GM21423 (cell line): ENCODE measurements at regions not wholly inside any gene's neighbourhood (a gene's known extent, or its start where the extent isn't known, plus 50 kb on each side); places are given as distances from the start of the nearest gene placed in this dataset.
"Not testable (repeated sequence)": the region's sequence is repeated elsewhere in the genome, so short reads cannot be mapped to it uniquely, and the experiment has no call there.

Source experiments
- ATAC-seq: cut with Tn5 transposase; IDR thresholded peaks from one replicate; pipeline ENCODE4 v1.9.1; 2021; ENCODE audit warnings: mild to moderate bottlenecking, moderate library complexity; ENCODE audit not compliant: unreplicated experiment

DNA sequence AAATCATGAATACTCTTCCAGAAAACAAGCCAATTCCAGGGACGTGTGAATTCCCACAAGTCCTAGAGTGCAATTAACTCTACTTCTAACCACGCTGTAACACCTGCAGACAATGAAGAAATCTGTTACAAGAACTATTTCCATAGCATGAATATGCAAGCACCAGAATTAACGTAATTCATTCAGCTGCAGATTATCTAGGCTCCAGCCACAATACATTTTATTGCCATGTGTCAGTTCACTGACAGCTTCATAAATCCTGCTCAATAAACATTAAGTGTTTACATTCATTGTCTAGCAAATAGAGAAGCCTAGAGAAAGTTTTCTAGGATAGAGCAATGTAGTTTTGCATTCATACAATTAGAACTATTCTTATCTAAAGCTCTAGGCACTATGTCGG lies 1348.5 kb downstream of the GRIK2 start:
- no peak for ATAC-seq

DNA sequence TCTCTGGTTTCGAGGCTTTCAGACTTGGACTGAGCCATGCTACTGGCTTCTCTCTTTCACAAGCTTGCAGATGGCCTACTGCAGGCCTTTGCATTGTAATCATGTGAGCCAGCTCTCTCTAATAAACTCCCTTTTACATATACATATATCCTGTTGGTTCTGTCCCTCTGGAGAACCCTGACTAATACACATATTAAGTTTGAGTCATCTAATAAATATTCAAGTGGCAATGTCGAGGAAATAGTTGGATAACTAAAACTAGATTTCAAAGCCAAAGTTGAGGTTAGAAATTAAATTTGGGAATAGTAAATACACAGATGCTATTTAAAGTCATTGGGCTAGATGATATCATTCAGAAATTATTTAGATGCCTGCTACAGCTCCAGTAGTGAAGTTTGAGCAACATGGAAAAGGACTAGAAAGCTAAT lies 1343.4 kb downstream of the GRIK2 start:
- ATAC-seq = no peak

DNA sequence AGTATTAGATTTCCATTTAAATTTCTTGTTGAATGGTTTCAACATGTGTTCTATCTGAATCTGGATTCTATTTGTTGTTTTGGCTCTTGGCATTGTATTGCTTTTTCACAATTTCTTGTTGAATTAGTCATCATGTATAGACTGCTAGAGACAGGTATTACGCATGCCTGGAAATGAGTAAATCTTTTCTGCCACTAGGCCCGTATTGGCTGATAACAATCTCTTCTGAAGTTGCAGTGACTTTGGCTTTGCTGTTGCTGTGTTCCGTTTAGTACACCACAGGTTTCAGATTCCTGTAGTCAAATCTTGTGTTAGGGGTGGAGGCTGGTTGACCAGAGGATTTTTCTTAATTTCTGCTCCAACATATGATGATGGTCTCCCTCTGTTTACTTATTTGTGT lies 1339.4 kb downstream of the GRIK2 start:
- no peak for ATAC-seq

DNA sequence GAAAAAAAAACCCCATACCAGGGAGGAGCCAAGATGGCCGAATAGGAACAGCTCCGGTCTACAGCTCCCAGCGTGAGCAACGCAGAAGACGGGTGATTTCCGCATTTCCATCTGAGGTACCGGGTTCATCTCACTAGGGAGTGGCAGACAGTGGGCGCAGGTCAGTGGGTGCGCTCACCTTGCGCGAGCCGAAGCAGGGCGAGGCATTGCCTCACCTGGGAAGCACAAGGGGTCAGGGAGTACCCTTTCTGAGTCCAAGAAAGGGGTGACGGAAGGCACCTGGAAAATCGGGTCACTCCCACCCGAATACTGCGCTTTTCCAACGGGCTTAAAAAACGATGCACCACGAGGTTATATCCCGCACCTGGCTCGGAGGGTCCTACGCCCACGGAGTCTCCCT lies 1328.6 kb downstream of the GRIK2 start:
- ATAC-seq = not testable (repeated sequence)

DNA sequence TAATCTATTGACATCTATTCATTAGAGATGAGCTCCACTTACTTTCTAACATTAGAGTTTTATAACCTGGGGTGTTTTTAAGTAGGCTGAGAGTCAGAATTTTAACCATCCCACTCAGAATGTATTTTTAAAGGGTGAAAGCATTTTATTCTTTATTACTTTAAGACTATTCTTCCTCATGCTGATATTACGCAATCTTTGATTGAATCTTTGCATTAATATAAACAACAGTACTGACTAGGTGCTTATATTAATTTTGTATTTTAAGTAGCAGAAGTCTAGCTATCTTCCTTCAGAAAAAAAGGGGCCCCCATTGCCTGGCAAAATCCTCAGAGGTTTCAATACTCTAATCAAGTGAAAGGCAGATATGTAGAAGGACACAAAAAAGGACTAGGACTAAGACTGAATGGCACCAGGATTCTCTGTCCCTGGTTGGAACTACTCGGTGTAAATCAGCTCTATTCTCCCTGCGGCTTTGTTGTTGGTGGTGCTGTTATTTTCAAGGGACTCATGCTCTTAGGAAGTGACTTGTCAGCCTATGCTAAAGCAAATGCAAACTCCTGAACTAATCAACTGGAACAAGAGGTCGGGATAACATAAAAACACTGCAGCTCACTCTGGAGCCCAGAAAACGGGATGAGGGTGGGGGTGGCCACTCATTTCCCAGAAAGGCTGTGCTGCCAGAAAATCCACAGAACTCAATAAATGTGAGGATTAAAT lies 1324.4 kb downstream of the GRIK2 start:
- no peak for ATAC-seq

DNA sequence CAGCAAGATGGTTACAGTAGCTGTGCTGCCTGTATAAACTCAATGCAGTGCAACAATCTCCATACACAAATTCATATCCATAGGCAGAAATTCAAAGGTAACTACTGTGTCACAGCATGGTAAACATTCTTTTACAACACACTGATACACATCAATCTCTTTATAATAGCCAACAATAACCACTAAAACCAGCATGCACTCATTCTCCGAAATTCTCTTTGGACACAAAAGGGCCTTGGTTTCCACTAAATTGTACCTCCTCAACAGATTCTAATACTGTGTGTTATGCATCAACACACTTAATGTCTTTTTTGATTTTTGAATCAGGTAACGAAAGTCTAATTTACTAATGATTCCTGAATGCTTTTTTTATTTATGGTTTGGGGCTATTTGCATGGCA lies 1323.7 kb downstream of the GRIK2 start:
- ATAC-seq = no peak

DNA sequence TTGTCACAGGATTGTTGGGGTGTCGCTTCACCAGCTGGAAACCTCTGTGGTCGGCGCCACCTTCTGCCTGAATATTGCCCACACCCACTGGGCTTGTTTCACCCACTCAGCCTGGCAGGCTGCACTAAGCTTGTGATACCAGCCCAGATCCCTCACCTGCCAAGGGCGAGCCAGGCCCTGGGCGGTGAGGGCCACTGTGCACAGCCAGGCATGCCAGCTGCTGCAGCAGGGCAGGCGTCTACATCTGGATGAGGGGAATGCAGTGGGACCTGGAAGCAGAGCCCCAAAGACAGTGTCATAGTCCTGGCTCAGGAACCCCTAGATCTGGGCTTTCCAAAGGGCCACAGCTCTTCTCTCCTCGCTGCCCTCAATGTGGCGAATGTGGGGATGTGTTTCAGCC lies 1307.5 kb downstream of the GRIK2 start:
- ATAC-seq = no peak

DNA sequence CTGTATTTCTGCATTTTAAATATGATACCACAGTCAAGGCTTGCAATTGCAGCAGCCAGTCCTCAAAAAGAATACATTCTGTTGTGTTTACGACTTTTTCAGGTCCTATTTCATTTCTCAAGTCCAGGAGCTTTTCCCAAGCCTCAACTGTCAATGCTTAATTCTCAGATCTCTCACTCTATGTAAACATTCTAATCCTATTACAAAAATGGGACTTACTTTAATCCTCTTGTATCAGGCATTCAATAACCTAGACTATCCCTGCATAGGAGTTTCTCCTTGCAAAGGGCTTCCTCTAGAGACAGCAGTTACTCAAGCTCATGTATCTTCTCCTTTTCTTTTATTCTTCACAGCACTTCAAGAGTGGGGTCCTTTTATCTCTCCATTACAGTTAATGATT lies 1293.0 kb downstream of the GRIK2 start:
- no peak for ATAC-seq

DNA sequence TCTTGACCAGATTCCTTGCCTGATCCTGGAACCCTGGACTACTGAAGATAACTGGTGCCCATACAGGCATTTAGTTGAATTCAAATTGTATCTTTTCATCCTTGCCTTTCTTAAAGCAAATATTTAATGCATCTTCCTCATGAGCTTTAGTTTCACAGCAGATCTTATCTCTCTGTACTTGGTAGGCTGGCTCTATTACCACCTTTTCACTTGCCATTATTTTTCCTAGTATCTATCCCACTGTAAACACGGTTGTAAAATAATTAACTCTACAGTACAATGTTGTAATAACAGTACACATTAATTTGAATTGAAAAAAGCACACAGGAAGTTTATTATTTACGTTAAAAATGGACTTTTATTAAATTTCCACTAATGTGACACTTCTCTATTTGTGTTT lies 1286.9 kb downstream of the GRIK2 start:
- no peak for ATAC-seq

DNA sequence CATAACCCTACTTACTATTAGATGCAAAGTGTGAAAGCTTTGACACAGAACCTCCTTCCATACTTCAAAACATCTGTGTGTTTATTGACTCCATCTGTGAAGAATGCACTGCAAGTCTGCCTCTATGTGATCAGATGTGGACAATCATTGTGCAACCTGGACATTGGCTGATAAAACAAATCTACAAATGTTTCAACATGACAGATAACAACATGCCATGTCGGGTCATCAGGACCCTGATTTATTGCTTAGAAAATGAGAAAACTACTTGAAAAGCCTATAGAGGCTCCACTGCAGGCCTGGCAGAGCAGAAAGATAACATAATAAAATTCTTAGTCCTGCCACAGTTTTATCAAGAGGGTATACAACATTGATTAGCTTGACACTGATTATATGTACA lies 1286.4 kb downstream of the GRIK2 start:
- no peak for ATAC-seq

DNA sequence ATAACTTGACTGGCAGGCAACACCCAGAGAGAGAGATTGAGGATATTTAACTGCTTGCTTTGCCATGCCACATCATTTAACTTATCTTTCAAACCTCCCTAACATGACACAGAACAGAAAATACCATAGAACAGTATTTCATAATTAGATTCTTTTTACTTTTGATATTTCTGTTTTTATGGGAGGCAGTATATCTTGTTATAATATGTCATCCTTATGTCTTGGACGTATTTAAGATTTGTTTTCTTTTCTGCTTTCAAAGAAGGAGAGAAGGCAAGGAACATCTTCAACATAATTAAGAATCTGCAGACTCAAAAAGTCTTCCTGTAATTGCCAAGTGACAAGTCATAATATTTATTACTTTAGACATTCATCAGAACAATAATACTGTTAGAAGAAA lies 1283.7 kb downstream of the GRIK2 start:
- no peak for ATAC-seq

DNA sequence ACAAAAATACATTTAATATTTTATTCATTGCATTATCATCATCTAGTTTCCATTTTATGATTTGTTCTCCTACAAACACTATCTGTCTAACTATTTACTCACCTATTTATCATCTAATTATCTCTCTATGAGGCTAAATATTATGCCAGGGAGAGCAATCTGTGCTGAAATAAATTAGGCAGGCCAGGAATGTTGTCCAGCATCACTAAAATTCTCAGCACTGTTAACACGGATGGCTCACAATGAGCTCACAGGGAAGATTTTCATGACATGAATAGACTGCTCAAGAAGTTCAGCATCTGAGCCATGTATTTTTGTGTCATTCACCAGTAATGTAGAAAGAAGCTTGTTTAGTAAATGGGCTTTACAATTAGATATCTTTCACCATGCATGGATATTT lies 1277.2 kb downstream of the GRIK2 start:
- ATAC-seq = no peak

DNA sequence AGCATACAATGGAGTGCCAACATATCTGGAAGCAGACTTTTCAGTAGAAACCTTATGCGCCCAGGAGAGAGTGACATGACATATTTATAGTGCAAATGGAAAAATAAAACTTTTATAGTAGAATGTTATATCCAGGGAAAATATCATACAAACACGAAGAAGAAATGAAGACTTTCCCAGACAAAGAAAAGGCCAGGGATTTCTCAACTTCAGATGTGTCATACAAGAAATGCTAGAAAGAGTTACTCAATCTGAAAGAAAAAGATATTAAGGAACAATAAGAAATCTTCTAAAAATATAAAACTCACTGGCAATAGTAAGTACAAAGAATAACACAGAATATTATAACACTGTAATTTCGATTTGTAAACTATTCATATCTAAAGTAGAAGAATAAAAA lies 1269.3 kb downstream of the GRIK2 start:
- no peak for ATAC-seq

DNA sequence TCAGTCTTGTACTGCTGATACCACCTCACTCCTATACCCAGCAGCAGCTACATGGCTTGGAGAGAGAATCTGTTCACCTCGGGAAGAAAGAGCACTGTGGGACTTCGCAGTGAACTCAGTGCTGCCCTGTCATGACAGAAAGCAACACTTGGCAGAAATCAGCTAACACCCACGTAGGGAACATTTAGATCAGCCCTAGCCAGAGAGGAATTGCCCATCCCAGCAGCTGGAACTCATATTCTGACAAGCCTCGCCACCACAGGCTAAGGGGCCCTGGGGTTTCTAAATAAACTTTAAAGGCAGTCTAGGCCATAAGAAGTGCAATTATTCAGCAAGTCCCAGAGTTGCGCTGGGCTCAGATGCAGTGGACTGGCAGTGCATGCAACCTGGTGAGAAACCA lies 1266.8 kb downstream of the GRIK2 start:
- no peak for ATAC-seq

DNA sequence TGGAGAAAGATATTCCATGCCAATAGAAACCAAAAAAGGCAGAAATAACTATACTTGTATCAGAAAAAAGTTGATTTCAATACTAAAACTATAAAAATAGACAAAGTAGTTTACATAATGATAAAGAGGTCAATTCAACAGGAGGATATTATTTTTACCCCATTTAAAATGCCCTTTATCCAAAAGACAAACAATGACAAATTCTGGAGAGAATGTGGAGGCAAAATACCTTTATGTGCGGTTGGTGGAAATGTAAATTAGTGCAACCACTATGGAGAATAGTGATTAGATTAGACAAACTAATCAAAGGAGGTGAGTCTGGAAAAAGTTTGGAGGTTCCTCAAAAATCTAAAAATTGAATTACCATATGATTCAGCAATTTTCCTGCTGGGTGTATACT lies 1262.3 kb downstream of the GRIK2 start:
- ATAC-seq = no peak

DNA sequence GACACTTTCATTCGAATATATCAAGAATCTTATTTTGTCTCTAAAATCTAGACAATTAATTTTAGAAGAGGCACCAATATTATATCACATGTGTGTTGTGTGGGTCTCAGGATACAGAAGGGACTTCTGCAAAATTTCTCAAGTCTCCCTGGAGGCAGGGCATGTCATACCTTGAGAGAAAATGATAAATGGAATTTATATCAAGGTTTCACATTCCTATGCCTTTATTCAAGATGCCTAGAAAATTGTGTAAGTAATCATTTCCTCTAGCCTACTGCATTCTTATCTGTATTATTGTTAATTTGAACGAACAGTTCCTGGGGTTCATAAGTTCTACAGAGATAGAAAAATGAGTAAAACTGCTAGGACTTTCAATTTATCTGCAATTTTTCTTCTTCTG lies 1247.9 kb downstream of the GRIK2 start:
- no peak for ATAC-seq

DNA sequence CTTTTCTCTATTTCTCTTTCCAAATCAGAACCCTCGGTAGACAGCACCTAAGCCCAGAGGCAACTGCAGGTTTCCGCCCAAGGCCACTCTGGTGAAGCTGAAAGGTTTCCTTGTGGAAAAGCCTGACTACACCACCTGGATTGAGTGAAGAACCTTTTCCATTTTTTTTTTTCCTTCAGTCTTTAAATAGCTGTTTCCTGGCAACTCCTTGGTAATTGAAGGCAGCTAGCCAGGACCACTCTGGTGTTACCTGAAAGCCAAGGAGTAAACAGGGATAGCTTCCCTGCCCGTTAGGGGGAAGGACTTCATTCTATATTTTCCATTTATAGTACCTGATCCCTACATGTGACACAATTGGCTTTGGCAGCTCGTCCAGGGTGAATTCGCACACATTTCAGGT lies 1238.4 kb downstream of the GRIK2 start:
- ATAC-seq = no peak

DNA sequence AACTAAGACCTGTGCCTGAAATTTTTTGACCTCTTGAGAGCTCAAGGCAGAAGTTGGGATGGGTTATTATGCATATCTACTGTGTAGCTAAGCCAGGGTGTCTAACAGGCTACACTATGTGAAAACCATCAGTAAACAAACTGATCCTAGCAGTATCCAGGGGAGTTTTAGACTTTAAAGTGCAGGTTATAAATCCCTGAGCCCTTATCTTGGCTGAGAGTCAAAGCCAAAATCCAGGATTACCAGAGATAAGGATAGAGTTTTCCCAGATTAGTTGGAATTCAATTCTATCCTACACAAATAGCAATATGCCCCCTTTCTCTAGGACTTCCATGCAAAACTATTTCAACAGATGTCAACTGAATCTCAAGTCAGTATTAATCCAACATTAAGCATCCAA lies 1229.7 kb downstream of the GRIK2 start:
- no peak for ATAC-seq

DNA sequence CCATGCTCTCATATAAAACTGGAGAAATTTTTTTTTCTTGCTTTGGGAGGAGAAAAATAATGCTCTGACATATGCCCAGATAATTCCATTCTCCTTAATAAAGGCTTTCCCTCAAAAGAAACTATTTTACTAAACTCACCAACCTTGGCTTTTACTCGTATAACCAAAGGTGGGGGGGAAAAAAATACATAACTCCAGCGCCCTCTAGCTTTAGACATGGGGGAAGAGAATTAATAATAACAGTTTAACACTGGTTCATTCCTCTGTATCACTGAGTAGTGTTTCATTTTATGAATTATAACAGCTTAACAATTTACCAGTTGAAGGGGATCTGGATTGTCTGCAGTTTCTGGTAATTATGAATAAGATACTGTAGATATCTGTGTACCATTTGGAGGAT lies 1226.1 kb downstream of the GRIK2 start:
- no peak for ATAC-seq

DNA sequence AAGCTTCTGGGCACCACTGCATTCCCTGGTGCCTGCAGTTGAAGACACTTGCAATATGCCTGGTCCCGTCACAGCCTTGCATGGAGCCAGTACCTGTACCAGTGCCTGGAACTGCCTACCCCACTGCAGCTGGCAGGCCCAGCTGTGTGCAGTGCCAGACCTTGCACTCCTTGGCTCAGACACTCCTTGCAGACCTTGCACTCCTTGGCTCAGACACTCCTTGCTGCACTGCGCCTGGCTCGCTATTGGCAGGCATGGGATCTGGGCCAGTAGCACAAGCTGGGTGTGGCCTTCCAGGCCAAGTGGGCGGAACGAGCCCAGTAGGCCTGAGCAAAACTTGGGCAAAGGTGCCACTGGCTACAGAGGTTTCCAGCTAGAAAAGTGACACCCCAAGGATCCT lies 1189.1 kb downstream of the GRIK2 start:
- no peak for ATAC-seq

DNA sequence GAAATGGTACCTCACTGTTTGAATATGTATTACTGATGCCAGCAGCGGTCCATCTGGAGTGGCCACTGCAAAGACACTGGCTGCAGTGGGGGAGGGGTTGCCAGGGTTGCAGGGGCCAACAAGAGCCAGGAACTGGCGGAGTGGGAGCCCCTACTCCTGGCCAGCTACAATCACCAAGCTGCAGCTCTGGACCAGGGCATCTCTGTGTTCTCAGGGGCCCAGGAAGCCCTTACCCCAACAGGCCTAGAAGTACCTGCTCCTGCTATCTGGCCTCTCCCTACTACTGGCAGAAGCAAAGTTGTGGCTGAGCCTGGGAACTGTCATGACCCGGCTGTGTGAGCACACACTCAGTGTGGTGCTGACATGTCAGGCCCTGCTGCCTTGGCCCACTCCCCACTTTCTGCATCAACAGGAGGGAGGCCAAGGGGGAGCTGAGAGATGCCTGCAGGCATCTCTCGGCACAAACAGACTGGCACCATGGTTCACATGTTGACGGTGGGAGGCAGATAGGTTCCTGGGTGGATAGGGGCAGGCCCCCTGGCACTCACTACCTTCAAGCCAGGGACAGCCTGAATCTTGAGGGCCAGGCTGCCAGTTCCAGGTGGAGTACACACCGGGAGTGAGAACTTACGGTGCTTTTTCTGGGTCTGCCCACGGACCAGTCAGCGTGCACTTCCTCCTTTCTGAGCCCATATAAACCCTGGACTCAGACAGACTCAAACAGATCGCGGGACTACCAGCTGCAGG lies 1188.0 kb downstream of the GRIK2 start:
- no peak for ATAC-seq

DNA sequence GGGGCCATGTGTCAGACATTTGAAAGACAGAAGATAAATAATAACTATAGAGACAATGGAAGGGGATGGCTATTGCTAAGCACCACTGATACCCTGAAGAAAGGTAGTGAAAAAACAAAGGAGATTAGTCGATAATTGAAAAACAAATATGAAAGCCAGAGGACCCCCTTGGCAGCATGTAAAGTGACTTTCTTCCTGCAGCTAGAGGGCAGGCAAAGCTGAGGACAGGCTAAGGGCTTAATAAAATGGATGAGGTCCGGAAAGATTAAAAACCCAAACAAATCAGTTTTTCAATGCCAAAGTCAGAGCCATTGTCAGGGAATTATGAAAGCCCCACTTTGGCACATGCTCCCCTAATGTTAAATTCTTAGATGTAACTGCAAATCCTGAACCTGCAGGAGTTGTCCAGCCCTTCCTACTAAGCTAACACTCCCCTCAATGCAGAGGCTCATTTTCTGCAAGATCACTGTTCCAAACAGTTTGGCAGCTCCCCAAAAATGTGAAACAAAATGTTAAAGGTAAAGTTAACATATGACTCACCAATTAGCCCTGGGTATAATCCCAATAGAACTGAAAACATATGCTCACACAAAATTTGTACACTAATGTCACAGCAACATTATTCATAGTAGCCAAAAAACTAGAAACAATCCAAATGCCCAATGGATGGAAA lies 1177.9 kb downstream of the GRIK2 start:
- no peak for ATAC-seq
